Uterus (tissue), 2 donors: ENCODE measurements at regions not wholly inside any gene's neighbourhood (a gene's known extent, or its start where the extent isn't known, plus 50 kb on each side); places are given as distances from the start of the nearest gene placed in this dataset.
"Not testable (repeated sequence)": the region's sequence is repeated elsewhere in the genome, so short reads cannot be mapped to it uniquely, and the experiment has no call there.

Experiments
- POLR2A ChIP-seq, 2 donors: fragments of 450-650 bp; IDR thresholded peaks; one replicate each; pipeline ENCODE4 v1.6.1; 2016; ENCODE audit warnings: antibody characterized with exemption in 2 of 2, mild to moderate bottlenecking in 1 of 2, moderate library complexity in 1 of 2
- TF ChIP-seq, protein P1 (sequence below), 4 experiments: fragments of 200-600 bp in 2 of 4; fragments of 450-650 bp in 2 of 4; sonication (generic) in 2 of 4; IDR thresholded peaks; one replicate each; pipeline ENCODE4 v1.5.1; 2016 to 2019; ENCODE audit warnings: antibody characterized with exemption in 4 of 4, mild to moderate bottlenecking in 2 of 4, moderate library complexity in 1 of 4

DNA sequence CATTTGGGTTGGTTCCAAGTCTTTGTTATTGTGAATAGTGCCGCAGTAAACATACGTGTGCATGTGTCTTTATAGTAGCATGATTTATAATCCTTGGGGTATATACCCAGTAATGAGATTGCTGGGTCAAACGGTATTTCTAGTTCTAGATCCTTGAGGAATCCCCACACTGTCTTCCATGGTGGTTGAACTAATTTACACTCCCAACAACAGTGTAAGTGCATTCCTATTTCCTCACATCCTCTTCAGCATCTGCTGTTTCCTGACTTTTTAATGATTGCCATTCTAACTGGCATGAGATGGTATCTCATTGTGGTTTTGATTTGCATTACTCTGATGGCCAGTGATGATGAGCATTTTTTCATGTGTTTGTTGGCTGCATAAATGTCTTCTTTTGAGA lies 580.3 kb upstream of the CLINT1 start:
- TF ChIP-seq, protein P1, sequence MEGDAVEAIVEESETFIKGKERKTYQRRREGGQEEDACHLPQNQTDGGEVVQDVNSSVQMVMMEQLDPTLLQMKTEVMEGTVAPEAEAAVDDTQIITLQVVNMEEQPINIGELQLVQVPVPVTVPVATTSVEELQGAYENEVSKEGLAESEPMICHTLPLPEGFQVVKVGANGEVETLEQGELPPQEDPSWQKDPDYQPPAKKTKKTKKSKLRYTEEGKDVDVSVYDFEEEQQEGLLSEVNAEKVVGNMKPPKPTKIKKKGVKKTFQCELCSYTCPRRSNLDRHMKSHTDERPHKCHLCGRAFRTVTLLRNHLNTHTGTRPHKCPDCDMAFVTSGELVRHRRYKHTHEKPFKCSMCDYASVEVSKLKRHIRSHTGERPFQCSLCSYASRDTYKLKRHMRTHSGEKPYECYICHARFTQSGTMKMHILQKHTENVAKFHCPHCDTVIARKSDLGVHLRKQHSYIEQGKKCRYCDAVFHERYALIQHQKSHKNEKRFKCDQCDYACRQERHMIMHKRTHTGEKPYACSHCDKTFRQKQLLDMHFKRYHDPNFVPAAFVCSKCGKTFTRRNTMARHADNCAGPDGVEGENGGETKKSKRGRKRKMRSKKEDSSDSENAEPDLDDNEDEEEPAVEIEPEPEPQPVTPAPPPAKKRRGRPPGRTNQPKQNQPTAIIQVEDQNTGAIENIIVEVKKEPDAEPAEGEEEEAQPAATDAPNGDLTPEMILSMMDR (IDR thresholded peaks at IDR 0.05): not testable (repeated sequence)
- TF ChIP-seq POLR2A (IDR thresholded peaks at IDR 0.05): not testable (repeated sequence)
